ENCODE measurements at regions not wholly inside any gene's neighbourhood (a gene's known extent, or its start where the extent isn't known, plus 50 kb on each side); places are given as distances from the start of the nearest gene placed in this dataset.
"Not testable (repeated sequence)": the region's sequence is repeated elsewhere in the genome, so short reads cannot be mapped to it uniquely, and the experiment has no call there.

GRCh38 chr1:83065952-83066727 lies 932.8 kb downstream of the TTLL7 start:
- no peak for FAIRE-seq

GRCh38 chr1:83064589-83065242 lies 934.2 kb downstream of the TTLL7 start:
- no peak for FAIRE-seq

GRCh38 chr1:83060651-83061390 lies 938.1 kb downstream of the TTLL7 start:
- no peak for FAIRE-seq

GRCh38 chr1:83060221-83060620 lies 938.7 kb downstream of the TTLL7 start:
- no peak for FAIRE-seq

- no peak for FAIRE-seq
Measured at GRCh38 chr1:83058327-83058726, 940.6 kb downstream of the TTLL7 start.

GRCh38 chr1:83055391-83056170 lies 943.4 kb downstream of the TTLL7 start:
- FAIRE-seq, result no peak

GRCh38 chr1:83053446-83053845 lies 945.5 kb downstream of the TTLL7 start:
- no peak for FAIRE-seq

- no peak for FAIRE-seq
Measured at GRCh38 chr1:83052865-83053264, 946.1 kb downstream of the TTLL7 start.

- not testable (repeated sequence) for FAIRE-seq
Measured at GRCh38 chr1:83051053-83051452, 947.9 kb downstream of the TTLL7 start.

GRCh38 chr1:83043244-83043643 lies 955.7 kb downstream of the TTLL7 start:
- FAIRE-seq, result no peak

GRCh38 chr1:83039091-83039490 lies 959.8 kb downstream of the TTLL7 start:
- FAIRE-seq, result not testable (repeated sequence)

GRCh38 chr1:83034851-83035250 lies 964.1 kb downstream of the TTLL7 start:
- FAIRE-seq, result no peak

GRCh38 chr1:83033682-83034081 lies 965.2 kb downstream of the TTLL7 start:
- FAIRE-seq, result no peak

GRCh38 chr1:83029916-83030315 lies 969.0 kb downstream of the TTLL7 start:
- no peak for FAIRE-seq

- FAIRE-seq, result no peak
Measured at GRCh38 chr1:83029050-83029449, 969.9 kb downstream of the TTLL7 start.

GRCh38 chr1:83028467-83028866 lies 970.5 kb downstream of the TTLL7 start:
- no peak for FAIRE-seq

GRCh38 chr1:83027511-83027910 lies 971.4 kb downstream of the TTLL7 start:
- FAIRE-seq, result no peak

- no peak for FAIRE-seq
Measured at GRCh38 chr1:83026745-83027144, 972.2 kb downstream of the TTLL7 start.

GRCh38 chr1:83024251-83024767 lies 974.6 kb downstream of the TTLL7 start:
- no peak for FAIRE-seq

- FAIRE-seq, result no peak
Measured at GRCh38 chr1:83023212-83023611, 975.7 kb downstream of the TTLL7 start.

- FAIRE-seq, result no peak
Measured at GRCh38 chr1:83022206-83022605, 976.7 kb downstream of the TTLL7 start.

GRCh38 chr1:83017701-83018100 lies 981.2 kb downstream of the TTLL7 start:
- no peak for FAIRE-seq

GRCh38 chr1:83017276-83017675 lies 981.7 kb downstream of the TTLL7 start:
- FAIRE-seq, result no peak
